T47D (cell line): ENCODE measurements at regions not wholly inside any gene's neighbourhood (a gene's known extent, or its start where the extent isn't known, plus 50 kb on each side); places are given as distances from the start of the nearest gene placed in this dataset.
"Not testable (repeated sequence)": the region's sequence is repeated elsewhere in the genome, so short reads cannot be mapped to it uniquely, and the experiment has no call there.

Source experiments
- DNase-seq, 2 experiments: peaks; one replicate each; pipeline versions ENCODE4 v3.0.0 to v3.0.0-alpha.2; 2011 to 2012; ENCODE audit warnings: low read depth in 1 of 2, low spot score in 1 of 2
- JUND ChIP-seq: IDR thresholded peaks from 2 replicates; pipeline ENCODE4 v1.6.1; 2012; ENCODE audit warnings: low read depth
- in situ Hi-C: cut with HindIII; loops from 2 replicates; pipeline ENCODE4 v1.10.0; 2016; ENCODE audit warnings: low sequenced_read_pairs, low pct_unique_long_range_greater_than_20kb

DNA sequence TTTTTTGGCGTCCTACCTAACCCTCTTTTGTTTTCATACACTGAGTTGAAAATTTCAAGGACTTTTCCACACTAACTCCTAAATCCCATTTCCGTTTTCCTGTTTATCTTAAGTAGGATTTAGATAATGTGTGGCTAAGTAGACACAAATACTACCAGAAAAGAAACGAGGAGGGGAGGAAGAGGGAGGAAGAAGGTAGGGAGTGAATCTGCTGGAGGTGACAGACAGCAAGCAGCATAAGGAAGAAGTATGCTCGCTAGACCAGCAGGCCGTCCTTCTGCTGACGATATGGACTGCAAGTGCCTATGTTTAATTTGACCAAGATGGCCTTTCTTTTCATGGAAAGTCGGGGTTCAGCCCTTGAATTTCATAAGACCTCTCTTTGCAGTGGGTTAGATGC lies 256.9 kb upstream of the RAB4A start:
- DNase-seq, result no peak
- in situ Hi-C loops, result no loop called here
- TF ChIP-seq JUND, result no peak

DNA sequence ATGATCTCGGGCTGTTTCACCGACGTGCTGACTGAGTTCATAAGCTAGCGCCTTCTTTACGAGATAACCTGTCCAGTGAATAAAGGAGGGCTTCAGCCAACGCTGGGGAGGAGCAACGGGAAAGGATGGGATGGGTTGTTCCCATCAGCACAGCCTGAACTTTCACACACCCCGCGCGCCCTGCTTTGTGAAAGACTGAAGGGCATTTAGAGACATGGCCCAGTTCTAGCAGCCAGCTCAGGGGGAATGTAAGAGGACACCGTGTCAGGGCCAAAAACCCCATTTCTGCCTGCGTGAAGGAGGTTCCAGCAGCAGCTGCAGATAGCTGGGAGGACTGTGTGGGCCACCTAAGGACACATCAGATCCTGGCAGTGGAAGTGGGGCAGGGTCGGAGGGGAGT lies 255.1 kb upstream of the RAB4A start:
- no peak for DNase-seq
- in situ Hi-C loops, result no loop called here
- no peak for TF ChIP-seq JUND

DNA sequence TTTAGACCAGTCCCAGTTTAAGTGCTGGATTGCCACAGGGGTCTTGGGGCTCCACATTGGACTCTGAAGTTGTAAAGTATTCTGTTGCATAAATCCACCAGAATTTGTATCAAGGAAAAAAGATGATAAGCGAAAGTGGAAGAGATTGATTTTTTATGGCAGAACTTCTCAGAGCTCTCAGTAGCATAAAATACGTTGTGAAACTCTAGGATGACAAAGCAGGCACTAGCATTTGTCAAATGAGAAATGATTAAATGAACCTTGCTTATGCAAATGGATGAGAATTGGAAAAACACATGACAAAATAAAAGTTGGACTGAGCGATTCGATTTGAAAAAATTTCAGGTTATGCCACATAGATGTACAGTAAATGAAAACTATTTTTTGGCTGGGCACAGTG lies 253.8 kb upstream of the RAB4A start:
- in situ Hi-C loops, result no loop called here
- DNase-seq, result no peak
- no peak for TF ChIP-seq JUND

DNA sequence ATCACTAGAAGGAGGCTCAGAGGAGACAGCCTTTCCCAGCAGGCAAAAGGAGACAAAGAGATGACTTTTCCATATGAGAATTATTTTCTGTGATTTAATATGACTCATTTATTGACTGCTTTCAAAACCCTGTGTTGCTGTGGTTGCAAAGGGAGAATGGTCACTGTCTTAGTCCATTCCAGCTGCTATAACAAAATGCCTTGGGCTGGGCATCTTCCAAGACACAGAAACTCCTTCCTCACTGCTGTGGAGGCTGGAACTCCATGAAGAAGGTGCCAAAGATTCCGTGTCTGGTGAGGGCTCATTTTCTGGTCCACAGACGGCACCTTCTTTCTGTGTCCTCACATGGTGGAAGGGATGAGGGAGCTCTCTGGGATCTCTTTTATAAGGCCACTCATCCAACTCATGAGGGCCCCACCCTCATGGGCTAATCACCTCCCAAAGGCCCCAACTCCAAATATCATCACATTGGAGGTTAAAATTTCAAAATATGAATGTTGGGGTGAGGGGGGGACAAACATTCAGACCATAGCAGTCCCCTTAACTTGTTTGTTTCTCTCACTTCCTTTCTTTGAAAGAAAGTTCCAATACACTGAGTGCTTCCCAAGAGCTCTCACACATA lies 252.1 kb upstream of the RAB4A start:
- DNase-seq, result no peak
- no peak for TF ChIP-seq JUND
- in situ Hi-C loops, result no loop called here

DNA sequence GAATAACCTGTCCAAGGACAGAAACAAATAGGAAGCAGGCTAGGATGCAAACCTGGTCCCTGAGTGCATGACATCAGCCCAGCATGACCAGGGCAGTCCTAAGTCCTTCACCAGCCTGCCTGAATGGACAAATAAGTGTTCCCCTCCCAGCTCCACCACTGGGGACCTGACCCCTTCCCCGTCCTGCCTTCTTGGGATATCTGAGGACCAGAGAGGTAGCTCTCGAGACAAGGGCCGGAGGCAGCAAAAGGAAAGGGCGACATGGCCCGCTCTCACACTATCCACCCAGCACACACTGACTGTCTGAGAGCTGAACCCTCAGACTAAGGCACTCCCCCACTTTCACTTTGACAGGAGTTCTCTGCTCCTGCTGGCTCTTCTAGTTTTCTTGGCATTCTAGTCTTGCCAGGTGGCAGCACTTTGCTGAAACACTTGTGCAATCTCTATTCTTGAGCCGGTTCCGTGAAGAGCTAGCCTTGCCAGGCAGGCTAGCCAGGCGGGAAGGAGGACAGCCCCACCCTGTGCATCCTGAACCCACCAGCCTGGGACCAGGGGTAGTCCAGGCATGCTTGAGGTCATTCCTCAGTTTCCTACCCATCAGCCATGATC lies 251.1 kb upstream of the RAB4A start:
- no peak for TF ChIP-seq JUND
- peak; percentile 38 to 64 for DNase-seq
- in situ Hi-C loops, result no loop called here

DNA sequence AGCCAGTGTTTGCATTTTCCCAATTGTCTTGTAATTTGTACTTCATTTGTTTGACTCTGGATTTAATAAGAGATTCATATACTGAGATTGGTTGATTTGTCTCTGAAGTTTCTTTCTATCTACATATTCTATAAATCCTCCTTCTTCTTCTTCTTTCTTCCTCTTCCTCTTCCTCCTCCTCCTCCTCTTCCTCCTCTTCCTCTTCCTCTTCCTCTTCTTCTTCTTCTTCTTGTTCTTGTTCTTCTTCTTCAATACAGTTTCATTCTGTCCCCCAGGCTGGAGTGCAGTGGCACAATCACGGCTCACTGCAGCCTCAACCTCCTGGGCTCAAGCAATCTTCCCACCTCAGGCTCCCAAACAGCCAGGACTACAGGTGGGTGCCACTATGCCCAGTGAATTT lies 249.9 kb upstream of the RAB4A start:
- DNase-seq, in situ Hi-C loops: not testable (repeated sequence)

DNA sequence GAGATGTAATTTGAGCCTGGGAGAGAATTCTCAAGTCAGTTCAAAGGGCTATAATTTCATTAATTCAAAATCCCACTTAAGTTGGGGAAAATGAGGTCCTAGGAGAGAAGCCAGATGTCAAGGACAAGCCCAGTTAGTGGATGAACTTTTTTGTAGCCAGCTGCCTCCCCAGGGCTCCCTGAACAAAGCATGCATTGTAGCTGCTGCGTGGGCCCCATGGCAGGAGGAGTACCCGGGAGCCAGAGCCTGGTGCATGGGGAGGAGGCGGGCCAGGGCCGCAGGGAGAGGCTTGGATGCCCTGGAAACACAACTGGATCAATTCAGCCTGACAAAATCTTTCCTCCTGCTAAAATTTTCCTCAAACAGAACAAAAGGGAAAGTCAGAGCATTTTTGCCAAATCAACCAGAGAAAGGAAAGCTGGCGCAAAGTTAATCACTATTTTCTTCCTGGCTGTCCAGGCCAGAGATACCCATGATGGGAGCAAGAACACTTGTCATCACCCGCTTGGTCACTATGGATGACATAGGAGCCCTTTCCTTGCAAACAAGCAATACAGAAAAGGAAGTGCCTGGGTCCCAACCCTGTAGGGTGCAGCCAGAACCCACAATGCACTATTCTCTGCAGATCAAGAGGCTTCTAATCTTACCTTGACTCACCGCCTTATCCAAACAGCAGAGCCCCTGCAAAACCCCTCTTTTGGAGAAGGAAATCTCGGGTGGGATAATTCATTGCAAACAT lies 248.1 kb upstream of the RAB4A start:
- DNase-seq, result no peak
- in situ Hi-C loops, result no loop called here
- no peak for TF ChIP-seq JUND

DNA sequence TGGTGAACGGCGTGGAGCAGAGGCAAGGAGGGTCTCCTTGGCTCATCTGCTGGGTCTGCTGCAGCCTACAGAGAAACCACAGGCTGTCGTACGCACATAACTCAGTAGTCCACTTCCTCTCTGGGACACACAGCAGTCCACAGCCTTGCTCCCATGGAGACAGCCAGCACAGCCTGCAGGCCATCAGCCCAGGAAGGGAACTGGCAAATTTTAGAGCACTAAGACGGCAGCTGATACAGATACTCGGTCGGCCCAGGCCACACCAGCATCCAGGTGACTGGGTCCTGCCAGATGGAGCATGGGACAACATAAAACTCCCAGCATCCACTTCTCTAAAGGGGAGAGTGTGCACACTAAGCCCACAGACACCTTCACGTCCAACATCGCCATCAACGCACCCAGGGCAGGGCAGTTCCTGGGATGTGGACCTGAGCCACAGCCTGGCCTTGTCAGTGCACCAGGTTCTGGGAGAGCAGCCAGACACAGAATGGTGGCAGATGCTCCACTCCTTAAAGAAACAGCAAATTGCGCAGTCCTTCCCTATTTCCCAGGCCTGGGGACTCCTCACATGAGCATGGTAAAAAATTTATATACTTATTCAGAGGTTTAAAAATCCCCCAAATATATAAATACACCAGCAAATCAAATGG lies 247.1 kb upstream of the RAB4A start:
- in situ Hi-C loops, result no loop called here
- DNase-seq, result no peak
- no peak for TF ChIP-seq JUND

DNA sequence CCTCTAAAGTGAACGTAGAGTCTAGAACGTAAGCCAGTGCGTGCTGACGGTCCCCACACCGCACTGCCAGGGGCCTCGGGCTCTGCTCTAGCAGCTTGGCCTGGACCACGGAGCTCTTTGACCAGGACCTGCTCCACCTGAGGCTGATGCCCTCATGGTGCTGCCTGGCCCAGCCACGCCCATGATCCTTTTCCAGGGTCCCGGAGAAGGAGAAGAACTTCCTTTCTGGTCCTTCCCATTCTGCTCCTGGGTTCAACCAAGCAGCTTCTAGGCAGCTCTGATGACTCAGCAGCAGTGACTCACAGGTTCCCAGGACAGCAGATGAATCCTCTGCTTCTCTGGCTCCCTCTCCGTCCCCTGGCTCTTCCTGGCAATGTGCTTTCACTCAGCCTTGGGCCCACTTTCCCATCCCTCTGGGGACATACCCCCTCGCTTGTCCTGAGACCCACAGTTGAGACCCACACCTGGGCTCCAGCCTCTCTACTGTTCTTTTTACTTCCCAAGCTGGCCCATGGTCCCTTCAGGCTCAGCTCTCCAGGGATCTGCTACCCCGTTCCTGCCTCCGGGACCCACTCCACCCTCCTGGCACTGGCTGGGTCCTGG lies 246.3 kb upstream of the RAB4A start:
- in situ Hi-C loops, result no loop called here
- TF ChIP-seq JUND, result no peak
- DNase-seq, result peak in 1 of 2 experiments; percentile 18

DNA sequence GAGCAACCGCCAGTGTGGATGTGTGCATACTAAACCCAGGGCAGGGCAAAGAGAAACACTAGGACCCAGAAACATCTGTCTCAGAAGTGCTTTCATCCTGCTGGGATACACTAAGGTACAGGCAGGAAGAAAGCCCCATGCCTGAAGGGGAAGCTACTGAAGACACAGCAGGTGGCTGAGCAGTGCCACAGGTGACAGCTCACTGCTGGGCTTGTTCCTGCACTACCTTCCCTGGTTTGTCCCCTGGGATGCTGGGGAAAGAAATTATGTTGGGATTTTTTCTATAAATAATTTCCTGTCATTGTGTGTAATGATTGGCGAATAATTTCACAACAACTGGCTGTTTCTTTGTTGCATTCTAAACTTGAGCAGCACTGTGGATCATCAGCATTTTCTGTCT lies 245.3 kb upstream of the RAB4A start:
- no peak for TF ChIP-seq JUND
- no peak for DNase-seq
- in situ Hi-C loops, result no loop called here

DNA sequence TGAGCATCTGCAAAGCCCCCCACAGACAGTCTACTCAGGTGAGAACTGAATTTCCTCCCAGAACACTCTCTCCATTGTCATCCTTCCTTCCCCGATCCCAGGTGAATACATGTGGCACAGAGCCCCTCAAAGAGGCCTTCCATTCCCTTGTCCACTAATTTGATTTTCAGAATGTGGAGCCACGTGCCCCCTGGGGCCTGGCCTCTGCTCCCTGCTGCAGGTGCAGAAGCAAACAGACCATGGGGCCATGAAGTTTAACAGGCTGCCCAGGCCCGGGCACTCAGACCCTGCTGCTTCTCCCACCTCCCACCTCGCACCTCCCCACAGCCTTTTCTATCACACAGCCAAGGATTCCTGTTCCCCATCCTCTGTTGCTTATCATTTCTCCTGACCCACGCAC lies 243.8 kb upstream of the RAB4A start:
- no peak for DNase-seq
- in situ Hi-C loops, result no loop called here
- no peak for TF ChIP-seq JUND

DNA sequence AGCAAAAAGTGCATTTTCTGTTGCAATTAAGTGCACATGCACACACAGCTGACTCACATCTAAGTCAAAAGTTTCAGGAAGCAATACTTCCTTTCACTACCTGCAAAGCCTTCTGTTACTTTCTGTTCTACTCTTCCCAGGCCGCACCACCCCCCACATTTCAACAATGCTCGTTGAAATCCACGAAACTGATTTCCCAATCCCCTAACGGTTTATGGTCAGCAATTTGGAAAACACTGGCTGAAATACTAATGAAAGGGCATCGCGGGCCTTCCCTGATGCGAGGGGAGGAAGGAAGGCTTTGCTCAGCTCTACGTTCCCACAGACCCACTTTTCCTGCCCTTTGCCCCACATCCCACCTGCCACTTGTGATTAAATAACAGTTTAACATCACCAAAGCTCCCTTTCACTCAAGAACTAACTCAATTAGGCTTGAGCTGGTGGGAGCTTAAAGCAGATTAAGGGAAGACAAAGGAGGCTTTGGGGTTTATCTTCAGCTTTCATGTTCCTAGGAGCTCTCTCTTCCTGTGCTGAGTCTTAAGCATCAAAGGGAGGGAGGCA lies 243.2 kb upstream of the RAB4A start:
- DNase-seq, result no peak
- no peak for TF ChIP-seq JUND
- in situ Hi-C loops, result no loop called here
